ENCODE measurements at regions not wholly inside any gene's neighbourhood (a gene's known extent, or its start where the extent isn't known, plus 50 kb on each side); places are given as distances from the start of the nearest gene placed in this dataset.

GRCh38 chr5:152151940-152152339 lies 227.3 kb upstream of the GLRA1 start:
- Histone ChIP-seq H3K14ac (ENCODE audit: low read length) (no peak overlapping the region), H3K9me3 (ENCODE audit: insufficient read depth, low read depth, low read length) (no peaks in the 10 kb centered on the region), H3K4me1 (ENCODE audit: control insufficient read depth in 1 of 2, insufficient read depth in 2 of 2, low read length in 2 of 2) (no peaks in the 10 kb centered on the region), H3K79me1 (ENCODE audit: low read length) (no peaks in the 10 kb centered on the region), H3K36me3 (ENCODE audit: control insufficient read depth in 1 of 2, insufficient read depth in 2 of 2, low read length in 2 of 2) (no peaks in the 10 kb centered on the region), H3K4me3 (ENCODE audit: low read depth, low read length) (no peak overlapping the region), H4K8ac (ENCODE audit: low read depth, low read length) (no peak overlapping the region), H2BK120ac (ENCODE audit: insufficient read depth, low read length, poor library complexity) (no peak overlapping the region), H3K23ac (ENCODE audit: low read length) (no peak overlapping the region), H3K79me2 (ENCODE audit: control insufficient read depth, insufficient read depth, low read length, poor library complexity) (no peaks in the 10 kb centered on the region), H2AFZ (ENCODE audit: insufficient read depth, low read length, poor library complexity) (no peak overlapping the region), H2BK12ac (ENCODE audit: low read length) (no peak overlapping the region), H3K27me3 (ENCODE audit: insufficient read depth, low read length) (no peaks in the 10 kb centered on the region), H3K4me2 (ENCODE audit: low read length) (no peak overlapping the region), H2AK5ac (ENCODE audit: low read length) (no peak overlapping the region), H4K91ac (ENCODE audit: low read depth, low read length) (no peak overlapping the region), H3K4ac (ENCODE audit: low read depth, low read length) (no peak overlapping the region), H2BK5ac (ENCODE audit: low read depth, low read length, poor library complexity) (no peak overlapping the region), H3K27ac (ENCODE audit: low read depth, low read length) (no peak overlapping the region), H3K9ac (ENCODE audit: low read length) (no peak overlapping the region), H3K18ac (ENCODE audit: low read length) (no peak overlapping the region), H4K12ac (ENCODE audit: low read depth, low read length) (no peak overlapping the region)
- WGBS (ENCODE audit: extremely low coverage, insufficient coverage, insufficient read length) = no CpG with 5 or more reads among the region's 3 CpGs
- DNase-seq = no peak

DNA sequence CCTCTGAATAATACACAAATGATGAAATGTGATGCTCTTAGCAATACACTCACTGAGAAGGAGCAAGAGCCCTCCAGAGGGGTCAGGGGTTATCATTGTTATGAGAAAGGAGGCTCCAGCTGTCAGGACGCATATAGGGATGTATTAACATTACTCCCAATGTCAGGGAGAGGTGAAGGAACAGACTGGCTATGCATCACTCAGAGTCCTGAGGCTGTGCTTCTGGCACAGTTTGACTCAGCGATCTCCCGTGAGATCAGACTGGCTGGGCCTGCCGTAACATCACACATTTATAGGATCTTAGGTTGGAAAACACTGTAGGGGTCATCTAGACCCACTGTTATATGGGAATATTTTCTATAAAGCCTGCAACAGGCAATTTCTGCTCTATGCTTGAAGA lies 226.5 kb upstream of the GLRA1 start:
- Histone ChIP-seq H3K4me3 (ENCODE audit: low read depth, low read length) (no peak overlapping the region), H2BK5ac (ENCODE audit: low read depth, low read length, poor library complexity) (no peak overlapping the region), H4K91ac (ENCODE audit: low read depth, low read length) (no peak overlapping the region), H3K14ac (ENCODE audit: low read length) (no peak overlapping the region), H3K23ac (ENCODE audit: low read length) (no peak overlapping the region), H3K18ac (ENCODE audit: low read length) (no peak overlapping the region), H3K79me2 (ENCODE audit: control insufficient read depth, insufficient read depth, low read length, poor library complexity) (no peaks in the 10 kb centered on the region), H3K4me1 (ENCODE audit: control insufficient read depth in 1 of 2, insufficient read depth in 2 of 2, low read length in 2 of 2) (no peaks in the 10 kb centered on the region), H3K9me3 (ENCODE audit: insufficient read depth, low read depth, low read length) (no peaks in the 10 kb centered on the region), H2AFZ (ENCODE audit: insufficient read depth, low read length, poor library complexity) (no peak overlapping the region), H3K4me2 (ENCODE audit: low read length) (no peak overlapping the region), H3K27ac (ENCODE audit: low read depth, low read length) (no peak overlapping the region), H3K27me3 (ENCODE audit: insufficient read depth, low read length) (no peaks in the 10 kb centered on the region), H4K8ac (ENCODE audit: low read depth, low read length) (no peak overlapping the region), H3K79me1 (ENCODE audit: low read length) (no peaks in the 10 kb centered on the region), H3K36me3 (ENCODE audit: control insufficient read depth in 1 of 2, insufficient read depth in 2 of 2, low read length in 2 of 2) (no peaks in the 10 kb centered on the region), H2BK120ac (ENCODE audit: insufficient read depth, low read length, poor library complexity) (no peak overlapping the region), H2AK5ac (ENCODE audit: low read length) (no peak overlapping the region), H3K9ac (ENCODE audit: low read length) (no peak overlapping the region), H4K12ac (ENCODE audit: low read depth, low read length) (no peak overlapping the region), H3K4ac (ENCODE audit: low read depth, low read length) (no peak overlapping the region), H2BK12ac (ENCODE audit: low read length) (no peak overlapping the region)
- WGBS (ENCODE audit: extremely low coverage, insufficient coverage, insufficient read length) = no CpG with 5 or more reads among the region's 4 CpGs
- DNase-seq = peak; percentile 14 to 20

DNA sequence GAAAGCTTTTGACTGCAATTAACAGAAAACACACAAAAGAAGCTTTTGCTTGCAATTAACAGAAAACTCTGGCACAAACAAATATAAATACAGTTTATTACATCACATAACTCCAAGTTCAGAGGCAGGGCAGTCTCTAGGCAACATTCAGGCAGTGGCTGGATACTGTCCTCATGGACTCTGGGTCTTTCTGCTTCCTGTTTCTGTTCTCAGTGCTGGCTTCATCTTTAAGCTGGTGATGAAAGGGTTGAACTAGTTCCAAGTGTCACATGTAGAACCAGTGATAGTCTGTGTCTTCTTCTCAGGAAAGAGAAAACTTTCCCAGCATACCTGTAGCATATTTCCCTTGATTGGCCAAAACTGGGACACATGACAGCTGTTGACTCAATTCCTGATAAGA lies 222.6 kb upstream of the GLRA1 start:
- no peaks in the 10 kb centered on the region for H3K79me1 ChIP-seq (ENCODE audit: low read length)
- no peak overlapping the region for H2AK5ac ChIP-seq (ENCODE audit: low read length)
- H2BK120ac ChIP-seq (ENCODE audit: insufficient read depth, low read length, poor library complexity) = no peak overlapping the region
- H3K4me3 ChIP-seq (ENCODE audit: low read depth, low read length) = no peak overlapping the region
- no peak overlapping the region for H3K4me2 ChIP-seq (ENCODE audit: low read length)
- no peak overlapping the region for H3K27ac ChIP-seq (ENCODE audit: low read depth, low read length)
- no peak overlapping the region for H3K23ac ChIP-seq (ENCODE audit: low read length)
- no peaks in the 10 kb centered on the region for H3K79me2 ChIP-seq (ENCODE audit: control insufficient read depth, insufficient read depth, low read length, poor library complexity)
- no peak overlapping the region for H3K18ac ChIP-seq (ENCODE audit: low read length)
- no peaks in the 10 kb centered on the region for H3K36me3 ChIP-seq (ENCODE audit: control insufficient read depth in 1 of 2, insufficient read depth in 2 of 2, low read length in 2 of 2)
- no peak overlapping the region for H2AFZ ChIP-seq (ENCODE audit: insufficient read depth, low read length, poor library complexity)
- H4K8ac ChIP-seq (ENCODE audit: low read depth, low read length) = no peak overlapping the region
- H4K12ac ChIP-seq (ENCODE audit: low read depth, low read length) = no peak overlapping the region
- no peak overlapping the region for H4K91ac ChIP-seq (ENCODE audit: low read depth, low read length)
- H3K4me1 ChIP-seq (ENCODE audit: control insufficient read depth in 1 of 2, insufficient read depth in 2 of 2, low read length in 2 of 2) = no peaks in the 10 kb centered on the region
- no peak overlapping the region for H2BK12ac ChIP-seq (ENCODE audit: low read length)
- H3K4ac ChIP-seq (ENCODE audit: low read depth, low read length) = no peak overlapping the region
- no peaks in the 10 kb centered on the region for H3K9me3 ChIP-seq (ENCODE audit: insufficient read depth, low read depth, low read length)
- no peak for DNase-seq
- no peak overlapping the region for H3K14ac ChIP-seq (ENCODE audit: low read length)
- H3K9ac ChIP-seq (ENCODE audit: low read length) = no peak overlapping the region
- no peaks in the 10 kb centered on the region for H3K27me3 ChIP-seq (ENCODE audit: insufficient read depth, low read length)
- H2BK5ac ChIP-seq (ENCODE audit: low read depth, low read length, poor library complexity) = no peak overlapping the region

- H3K18ac ChIP-seq (ENCODE audit: low read length) = no peak overlapping the region
- H2BK5ac ChIP-seq (ENCODE audit: low read depth, low read length, poor library complexity) = no peak overlapping the region
- H4K91ac ChIP-seq (ENCODE audit: low read depth, low read length) = no peak overlapping the region
- no peak overlapping the region for H3K23ac ChIP-seq (ENCODE audit: low read length)
- no peak overlapping the region for H2AK5ac ChIP-seq (ENCODE audit: low read length)
- no peak overlapping the region for H2BK120ac ChIP-seq (ENCODE audit: insufficient read depth, low read length, poor library complexity)
- WGBS (ENCODE audit: extremely low coverage, insufficient coverage, insufficient read length) = no CpG with 5 or more reads among the region's 8 CpGs
- no peaks in the 10 kb centered on the region for H3K36me3 ChIP-seq (ENCODE audit: control insufficient read depth in 1 of 2, insufficient read depth in 2 of 2, low read length in 2 of 2)
- no peak for DNase-seq
- H4K8ac ChIP-seq (ENCODE audit: low read depth, low read length) = no peak overlapping the region
- H3K27ac ChIP-seq (ENCODE audit: low read depth, low read length) = no peak overlapping the region
- H3K4me3 ChIP-seq (ENCODE audit: low read depth, low read length) = no peak overlapping the region
- H2AFZ ChIP-seq (ENCODE audit: insufficient read depth, low read length, poor library complexity) = no peak overlapping the region
- no peak overlapping the region for H3K4ac ChIP-seq (ENCODE audit: low read depth, low read length)
- H3K79me1 ChIP-seq (ENCODE audit: low read length) = no peaks in the 10 kb centered on the region
- no peak overlapping the region for H3K9ac ChIP-seq (ENCODE audit: low read length)
- H3K4me1 ChIP-seq (ENCODE audit: control insufficient read depth in 1 of 2, insufficient read depth in 2 of 2, low read length in 2 of 2) = no peaks in the 10 kb centered on the region
- H3K79me2 ChIP-seq (ENCODE audit: control insufficient read depth, insufficient read depth, low read length, poor library complexity) = no peaks in the 10 kb centered on the region
- no peak overlapping the region for H4K12ac ChIP-seq (ENCODE audit: low read depth, low read length)
- no peak overlapping the region for H2BK12ac ChIP-seq (ENCODE audit: low read length)
- H3K14ac ChIP-seq (ENCODE audit: low read length) = no peak overlapping the region
- no peaks in the 10 kb centered on the region for H3K27me3 ChIP-seq (ENCODE audit: insufficient read depth, low read length)
- H3K4me2 ChIP-seq (ENCODE audit: low read length) = no peak overlapping the region
- no peaks in the 10 kb centered on the region for H3K9me3 ChIP-seq (ENCODE audit: insufficient read depth, low read depth, low read length)
Observed at GRCh38 chr5:152146566-152146965, 221.9 kb upstream of the GLRA1 start.

- DNase-seq = peak; percentile 70 to 89
- Histone ChIP-seq H3K79me1 (ENCODE audit: low read length) (no peaks in the 10 kb centered on the region), H2AFZ (ENCODE audit: insufficient read depth, low read length, poor library complexity) (no peak overlapping the region), H2BK5ac (ENCODE audit: low read depth, low read length, poor library complexity) (no peak overlapping the region), H4K8ac (ENCODE audit: low read depth, low read length) (no peak overlapping the region), H4K91ac (ENCODE audit: low read depth, low read length) (no peak overlapping the region), H3K27me3 (ENCODE audit: insufficient read depth, low read length) (no peaks in the 10 kb centered on the region), H3K79me2 (ENCODE audit: control insufficient read depth, insufficient read depth, low read length, poor library complexity) (no peaks in the 10 kb centered on the region), H3K9ac (ENCODE audit: low read length) (no peak overlapping the region), H3K18ac (ENCODE audit: low read length) (no peak overlapping the region), H2AK5ac (ENCODE audit: low read length) (no peak overlapping the region), H4K12ac (ENCODE audit: low read depth, low read length) (no peak overlapping the region), H3K4me1 (ENCODE audit: control insufficient read depth in 1 of 2, insufficient read depth in 2 of 2, low read length in 2 of 2) (no peaks in the 10 kb centered on the region), H3K4me2 (ENCODE audit: low read length) (no peak overlapping the region), H3K23ac (ENCODE audit: low read length) (no peak overlapping the region), H3K4ac (ENCODE audit: low read depth, low read length) (no peak overlapping the region), H2BK12ac (ENCODE audit: low read length) (no peak overlapping the region), H3K14ac (ENCODE audit: low read length) (no peak overlapping the region), H2BK120ac (ENCODE audit: insufficient read depth, low read length, poor library complexity) (no peak overlapping the region), H3K9me3 (ENCODE audit: insufficient read depth, low read depth, low read length) (no peaks in the 10 kb centered on the region), H3K4me3 (ENCODE audit: low read depth, low read length) (no peak overlapping the region), H3K36me3 (ENCODE audit: control insufficient read depth in 1 of 2, insufficient read depth in 2 of 2, low read length in 2 of 2) (no peaks in the 10 kb centered on the region), H3K27ac (ENCODE audit: low read depth, low read length) (no peak overlapping the region)
- no CpG with 5 or more reads among the region's 2 CpGs for WGBS (ENCODE audit: extremely low coverage, insufficient coverage, insufficient read length)
Observed at GRCh38 chr5:152144556-152144955, 219.9 kb upstream of the GLRA1 start.

Data from trophoblast cell (in vitro differentiated cells and primary cell).